NCI-H1105 (cell line): ENCODE measurements at regions not wholly inside any gene's neighbourhood (a gene's known extent, or its start where the extent isn't known, plus 50 kb on each side); places are given as distances from the start of the nearest gene placed in this dataset.
"Not testable (repeated sequence)": the region's sequence is repeated elsewhere in the genome, so short reads cannot be mapped to it uniquely, and the experiment has no call there.

ENCODE experiments used
- DNase-seq: peaks from one replicate; lab custom pipeline; 2025; lab: John Stamatoyannopoulos, UW

DNA sequence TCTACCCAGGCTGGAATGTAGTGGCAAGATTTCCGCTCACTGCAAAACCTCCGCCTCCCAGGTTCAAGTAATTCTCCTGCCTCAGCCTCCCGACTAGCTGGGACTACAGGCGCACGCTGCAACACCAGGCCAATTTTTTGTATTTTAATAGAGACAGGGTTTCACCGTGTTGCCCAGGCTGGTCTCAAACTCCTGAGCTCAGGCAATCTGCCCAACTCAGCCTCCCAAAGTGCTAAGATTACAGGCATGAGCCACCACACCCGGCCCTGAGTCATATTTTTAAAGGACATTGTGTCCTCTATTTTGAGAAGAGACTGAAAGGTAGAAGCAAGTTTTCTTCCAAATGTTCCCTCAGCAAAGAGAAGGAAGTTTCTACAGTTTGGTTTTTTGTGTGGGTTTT, 227.1 kb downstream of the KCTD12 start:
- DNase-seq: not testable (repeated sequence)

DNA sequence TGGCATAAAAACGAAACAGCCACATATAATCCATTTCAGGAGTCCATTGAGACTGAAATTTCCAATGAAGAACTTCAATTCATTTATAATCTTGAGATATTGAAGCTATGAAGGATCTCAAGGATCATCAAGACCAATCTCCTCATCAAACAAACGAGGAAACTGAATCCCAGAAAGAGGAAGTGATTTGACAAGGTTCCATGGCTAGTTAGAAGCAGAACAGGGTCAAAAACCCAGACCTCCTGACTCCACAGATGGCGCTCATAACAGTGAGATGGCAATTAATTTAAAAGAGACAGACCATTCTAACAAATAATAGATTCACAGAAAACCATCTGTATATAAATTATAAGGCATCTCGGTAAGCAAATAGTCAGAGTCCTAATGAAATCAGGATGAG, 229.7 kb downstream of the KCTD12 start:
- no peak for DNase-seq

DNA sequence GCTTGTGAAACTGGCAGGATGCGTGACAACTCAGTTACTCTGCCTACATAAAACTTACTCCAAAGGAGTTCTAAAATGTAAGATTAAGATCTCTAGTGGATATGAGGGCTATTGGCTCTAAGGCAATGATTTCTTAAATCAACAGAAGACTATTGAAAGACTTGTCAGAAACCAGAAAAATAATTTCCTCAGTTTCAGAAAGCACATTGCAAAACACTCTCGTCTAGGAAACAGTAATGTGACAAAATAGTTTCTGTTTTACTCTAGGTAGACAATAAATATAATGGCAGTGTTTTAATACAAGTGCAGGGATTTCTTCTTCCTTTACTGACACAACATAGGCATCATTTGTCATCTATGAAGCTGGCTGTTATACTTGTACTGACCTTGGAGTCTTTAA, 230.1 kb downstream of the KCTD12 start:
- DNase-seq: no peak

DNA sequence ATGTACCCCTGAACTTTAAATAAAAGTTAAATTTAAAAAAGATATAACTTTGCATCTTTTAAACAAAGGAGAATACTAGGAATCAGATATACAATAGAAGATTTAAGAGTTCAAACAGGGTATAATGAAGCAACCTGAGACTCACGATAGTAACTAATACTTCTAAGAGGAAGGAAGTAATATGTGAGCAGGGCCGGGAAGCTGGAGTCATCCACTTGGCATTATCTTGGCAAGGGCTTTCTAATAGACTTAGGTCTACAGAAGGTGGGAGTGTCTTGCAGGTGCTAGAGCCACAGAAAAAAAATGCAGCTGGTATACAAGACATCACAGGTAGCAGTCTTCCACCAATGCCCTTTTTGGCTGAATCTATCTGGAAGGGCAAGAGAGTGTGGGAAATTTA, 231.9 kb downstream of the KCTD12 start:
- DNase-seq: no peak

DNA sequence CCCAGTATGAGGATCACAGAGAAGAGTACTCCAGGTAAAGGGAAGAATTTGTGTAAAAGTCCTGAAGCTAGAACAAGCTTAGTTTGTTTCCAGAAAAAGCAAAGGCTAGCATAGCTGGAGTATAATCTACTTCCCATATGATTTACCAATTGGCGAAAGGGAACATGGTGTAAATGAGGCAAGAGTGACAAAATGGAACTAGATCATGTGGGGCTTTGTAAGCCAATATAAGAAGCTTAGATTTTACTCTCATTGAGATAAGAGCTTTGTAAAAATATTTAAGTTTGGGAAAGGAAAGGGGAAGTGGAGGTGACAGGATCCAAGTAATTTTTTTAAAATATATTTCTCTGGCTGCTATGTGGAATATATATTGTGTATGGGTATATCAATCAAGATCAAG, 234.9 kb downstream of the KCTD12 start:
- no peak for DNase-seq

DNA sequence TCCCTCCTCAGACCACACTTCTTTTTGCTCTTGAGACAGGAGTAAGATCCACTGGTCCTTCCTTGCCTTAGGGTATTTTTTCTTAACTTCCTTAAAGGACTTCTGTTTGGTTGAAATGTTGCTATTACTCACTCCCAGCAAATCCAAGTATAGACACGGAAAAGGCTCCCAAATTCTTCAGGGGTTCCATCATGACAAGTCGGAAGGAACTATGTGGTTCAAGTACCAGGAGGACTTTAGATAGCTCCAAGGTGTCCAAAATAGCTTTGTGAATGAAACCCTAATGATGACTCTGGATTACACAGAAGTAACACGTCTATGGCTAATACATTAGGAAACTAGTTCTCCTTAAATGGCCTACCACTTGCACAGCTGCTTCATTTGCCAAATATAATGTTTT, 238.7 kb downstream of the KCTD12 start:
- DNase-seq: no peak

DNA sequence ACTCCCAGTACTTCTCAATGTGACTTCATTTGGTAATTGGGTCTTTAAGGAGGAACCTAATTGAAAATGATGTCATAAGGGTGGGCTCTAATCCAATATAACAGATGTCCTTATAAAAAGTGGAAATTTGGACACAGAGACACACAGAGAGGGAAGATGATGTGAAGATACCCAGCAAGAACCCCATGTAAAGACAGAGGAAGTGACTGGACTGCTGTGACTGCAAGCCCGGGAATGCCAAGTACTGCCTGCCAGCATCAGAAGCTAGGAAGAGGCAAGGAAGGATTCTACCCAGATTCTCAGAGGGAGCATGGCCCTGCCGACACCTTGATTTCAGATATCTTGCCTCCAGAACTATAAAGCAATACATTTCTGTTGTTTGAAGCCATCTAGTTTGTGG, 239.3 kb downstream of the KCTD12 start:
- DNase-seq: no peak

DNA sequence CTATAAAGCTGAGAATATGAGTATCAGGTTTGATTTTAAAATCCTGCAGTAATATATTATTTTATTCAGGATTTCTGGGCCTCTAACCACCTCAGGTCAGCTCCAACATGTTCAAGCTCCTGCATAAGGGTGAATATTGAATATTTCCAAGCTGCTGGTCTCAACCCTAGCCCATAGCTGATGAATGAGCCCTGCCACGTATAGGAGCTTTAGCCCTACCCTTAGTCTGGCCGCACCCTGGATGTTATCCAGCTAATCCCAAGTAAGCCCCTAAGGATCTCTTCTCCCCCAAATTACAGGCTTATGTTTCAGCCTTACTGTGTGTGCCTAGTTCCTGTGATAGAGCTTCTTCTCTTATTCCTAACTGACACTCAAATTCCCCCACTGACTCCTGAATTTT, 240.6 kb downstream of the KCTD12 start:
- DNase-seq: no peak

DNA sequence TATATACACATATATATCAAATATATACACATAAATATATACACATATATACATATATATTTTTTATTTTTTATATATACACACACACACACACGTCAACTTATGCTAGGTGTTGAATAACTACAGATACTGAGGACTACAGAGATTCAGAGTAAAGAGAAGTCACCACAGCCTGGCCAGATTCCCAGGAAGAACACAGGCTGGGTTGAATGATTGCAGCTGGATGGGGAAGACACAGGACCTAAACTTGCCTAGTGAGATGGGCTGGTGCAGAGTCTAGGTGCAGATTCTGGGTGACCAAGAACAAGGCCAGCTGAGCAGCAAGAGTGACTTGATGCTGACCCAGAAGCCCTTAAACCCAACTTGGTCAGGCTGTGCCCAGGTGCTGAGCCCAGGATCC, 241.3 kb downstream of the KCTD12 start:
- DNase-seq: no peak

DNA sequence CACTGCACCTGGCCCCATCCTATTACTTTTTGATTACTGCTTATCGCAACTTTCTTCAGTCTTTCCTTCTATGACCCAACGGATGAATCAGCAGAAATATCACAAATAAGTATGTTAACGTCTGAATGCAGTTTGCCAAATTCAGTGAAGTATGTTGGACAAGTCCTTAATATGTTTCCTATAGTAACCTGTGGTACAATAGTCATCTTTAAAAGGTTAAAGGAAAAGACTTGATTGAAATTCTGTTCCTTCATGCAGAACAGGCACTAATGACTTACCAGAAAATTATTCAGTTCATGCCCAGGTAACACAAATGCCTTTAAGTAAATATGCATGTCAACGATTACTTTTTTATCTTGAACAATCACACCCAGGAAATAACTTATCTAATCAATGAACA, 242.6 kb downstream of the KCTD12 start:
- no peak for DNase-seq

DNA sequence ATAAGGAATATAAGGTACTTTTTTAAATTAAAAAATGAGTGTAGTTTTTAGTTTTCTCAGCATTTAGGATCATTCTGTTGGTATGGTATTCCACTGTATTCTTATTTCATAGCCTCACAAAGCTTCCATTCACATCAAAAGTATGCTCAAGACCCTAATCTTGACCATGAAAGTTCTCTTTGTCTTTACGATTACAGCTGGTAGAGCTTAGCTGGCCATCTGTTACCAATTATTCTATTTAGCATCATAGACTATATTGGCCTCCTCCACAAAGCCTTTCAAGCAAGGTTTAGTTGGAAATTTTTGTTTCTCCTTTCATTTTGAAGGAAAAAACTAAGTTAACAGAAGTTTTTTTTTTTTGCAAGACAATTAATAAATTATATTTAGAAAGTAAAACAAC, 245.1 kb downstream of the KCTD12 start:
- no peak for DNase-seq

DNA sequence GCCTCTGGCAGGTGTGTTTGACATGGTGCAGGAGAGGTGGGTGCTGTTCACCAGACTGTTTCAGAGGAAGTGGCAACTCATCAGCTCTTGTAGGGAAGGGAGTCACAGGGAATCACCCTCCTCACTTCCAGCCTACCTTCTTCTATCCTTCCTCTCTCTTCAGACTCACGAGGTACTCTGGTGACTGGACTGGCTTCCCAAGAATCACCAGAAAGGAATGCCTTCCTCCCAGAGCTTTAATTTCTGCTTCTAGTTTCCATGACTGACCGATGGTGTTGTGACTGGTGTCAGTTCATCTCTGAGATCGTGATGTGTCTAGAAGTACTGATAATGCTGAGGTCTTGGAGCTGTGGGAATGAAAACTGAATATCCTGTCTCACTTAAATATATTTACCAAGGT, 247.3 kb downstream of the KCTD12 start:
- no peak for DNase-seq

DNA sequence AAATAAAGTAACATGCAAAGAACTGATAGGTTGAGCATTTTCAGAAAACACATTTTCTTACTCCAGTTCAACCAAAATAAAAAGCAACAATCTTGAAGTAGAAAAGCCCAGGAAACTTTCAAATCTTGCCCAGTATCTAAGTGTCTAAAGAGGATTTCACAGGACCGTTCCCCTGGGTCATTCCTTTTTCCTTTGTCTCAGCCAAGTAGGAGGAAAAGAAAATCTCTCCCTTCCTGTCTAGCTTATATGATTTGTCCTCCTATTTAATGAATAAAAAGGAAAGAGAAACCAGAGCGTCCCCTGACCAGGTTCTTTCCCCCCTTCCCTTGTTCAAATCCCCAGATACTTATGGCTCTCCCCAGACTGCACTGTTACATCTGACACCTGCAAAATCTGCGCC, 248.0 kb downstream of the KCTD12 start:
- no peak for DNase-seq

DNA sequence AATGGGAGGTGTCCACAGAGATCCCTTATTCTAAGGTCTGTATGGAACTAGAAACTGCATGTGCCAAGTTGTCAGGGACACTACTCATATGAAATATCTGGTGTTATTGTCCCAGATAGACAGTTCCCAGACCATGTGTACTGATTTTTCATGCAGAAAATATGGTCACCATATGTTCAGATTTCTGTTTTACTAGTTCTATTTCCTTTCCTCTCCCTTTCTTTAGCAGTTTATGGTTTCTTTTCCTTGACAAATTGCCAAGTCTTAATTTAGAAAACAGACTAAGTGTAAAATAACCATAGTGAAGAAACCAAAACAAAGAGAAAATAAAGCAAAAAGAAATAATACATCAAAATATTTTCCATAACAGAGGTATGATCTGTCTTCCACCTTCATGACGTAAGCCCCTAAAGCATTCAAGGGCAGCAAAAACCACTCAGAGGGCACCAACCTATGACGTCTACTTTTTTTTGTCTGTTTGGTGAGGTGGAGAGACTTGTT, 248.5 kb downstream of the KCTD12 start:
- DNase-seq: no peak

DNA sequence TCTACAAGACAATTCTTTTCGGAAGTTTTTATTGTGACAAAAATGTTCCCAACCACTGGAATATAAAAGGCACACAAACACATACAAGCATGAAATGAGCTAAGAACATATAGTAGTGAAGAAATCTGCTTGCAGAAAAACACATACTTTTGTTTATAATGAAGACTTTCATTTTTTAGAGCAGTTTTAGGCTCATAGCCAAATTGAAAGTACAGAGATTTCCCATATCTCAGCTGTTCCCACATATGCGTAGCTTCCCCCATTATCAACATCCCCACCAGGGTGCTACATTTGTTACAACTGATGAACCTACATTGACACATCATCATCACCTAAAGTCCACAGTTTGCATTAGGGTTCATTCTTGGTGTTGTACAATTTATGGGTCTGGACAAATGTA, 249.4 kb downstream of the KCTD12 start:
- no peak for DNase-seq

DNA sequence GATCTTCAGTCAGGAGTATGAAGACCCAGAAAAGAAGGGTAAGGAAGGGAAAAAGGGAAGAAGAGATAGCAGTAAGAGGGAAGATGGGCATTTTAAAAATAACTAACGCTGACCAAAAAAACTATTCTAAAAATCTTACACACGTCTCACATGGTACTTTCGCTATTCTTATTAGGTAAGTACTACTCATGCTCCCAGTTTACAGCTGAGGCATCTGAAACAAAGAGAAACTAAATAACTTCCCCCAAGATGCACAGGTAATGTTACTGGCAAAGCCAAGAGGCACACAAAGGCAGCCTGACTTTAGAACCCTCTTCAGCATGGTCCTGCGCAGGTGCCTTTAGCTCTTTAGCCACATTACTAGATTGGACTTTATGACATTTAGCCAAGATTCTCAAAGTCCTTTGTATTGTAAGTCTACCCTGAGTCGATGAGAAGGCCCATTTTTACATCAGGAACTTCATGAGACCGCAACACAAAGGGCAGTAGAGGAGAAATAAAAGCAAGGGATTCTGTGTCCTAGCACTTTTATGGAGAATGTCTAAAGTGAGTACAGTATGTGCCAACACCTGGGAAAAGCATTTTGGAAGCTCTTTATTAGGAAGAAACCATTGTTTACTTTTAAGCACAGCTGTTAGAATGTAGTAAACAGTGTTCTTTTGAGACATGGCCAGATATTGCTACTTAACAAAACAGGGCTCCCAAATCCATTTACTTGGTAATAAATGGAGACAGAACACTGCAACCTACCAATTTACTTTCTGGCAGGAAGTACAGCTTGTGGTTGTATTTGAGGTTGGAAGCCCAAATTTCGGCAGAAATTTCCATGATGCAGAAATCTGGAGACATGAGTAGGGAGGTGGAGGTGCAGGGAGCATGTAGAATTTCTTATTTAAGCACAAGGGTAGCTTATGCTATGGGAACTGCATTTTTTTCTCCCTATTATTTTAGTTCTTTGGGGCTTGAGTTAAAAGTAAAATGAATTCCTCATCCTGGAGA, 250.7 kb downstream of the KCTD12 start:
- no peak for DNase-seq

DNA sequence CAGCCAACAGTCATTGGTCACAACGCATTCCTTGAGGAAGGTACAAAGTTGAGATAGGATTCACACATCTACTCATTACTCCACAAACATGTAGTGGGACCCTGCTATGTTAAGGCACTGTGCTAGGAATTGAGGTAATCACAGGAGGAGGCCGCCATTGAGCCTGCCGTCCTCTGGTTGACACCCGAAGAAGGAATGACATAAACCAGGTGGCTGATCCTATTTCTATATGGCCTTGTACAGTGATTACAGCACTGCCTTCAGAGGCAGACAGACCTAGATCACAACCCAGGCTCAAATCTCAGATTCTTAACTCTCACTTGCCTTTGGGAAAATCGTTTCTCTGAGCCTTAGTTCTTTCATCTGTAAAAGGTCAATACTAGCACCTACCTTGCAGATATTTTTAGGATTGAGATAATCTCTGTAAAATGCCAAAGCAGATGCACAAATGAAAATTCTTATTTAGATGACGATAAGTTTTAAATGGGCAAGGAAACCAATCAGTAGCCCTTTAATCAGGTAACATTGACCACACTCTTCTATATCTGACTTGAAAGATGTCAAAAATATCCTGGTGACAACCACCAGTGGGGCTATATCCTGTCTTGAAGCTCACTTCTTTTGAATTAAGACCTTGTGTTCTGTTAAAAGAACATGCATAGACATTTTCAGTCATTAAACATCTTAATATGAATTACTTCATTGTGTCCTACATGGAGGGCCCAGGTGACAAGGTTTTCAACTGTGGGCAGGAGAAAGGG, 251.6 kb downstream of the KCTD12 start:
- DNase-seq: no peak

DNA sequence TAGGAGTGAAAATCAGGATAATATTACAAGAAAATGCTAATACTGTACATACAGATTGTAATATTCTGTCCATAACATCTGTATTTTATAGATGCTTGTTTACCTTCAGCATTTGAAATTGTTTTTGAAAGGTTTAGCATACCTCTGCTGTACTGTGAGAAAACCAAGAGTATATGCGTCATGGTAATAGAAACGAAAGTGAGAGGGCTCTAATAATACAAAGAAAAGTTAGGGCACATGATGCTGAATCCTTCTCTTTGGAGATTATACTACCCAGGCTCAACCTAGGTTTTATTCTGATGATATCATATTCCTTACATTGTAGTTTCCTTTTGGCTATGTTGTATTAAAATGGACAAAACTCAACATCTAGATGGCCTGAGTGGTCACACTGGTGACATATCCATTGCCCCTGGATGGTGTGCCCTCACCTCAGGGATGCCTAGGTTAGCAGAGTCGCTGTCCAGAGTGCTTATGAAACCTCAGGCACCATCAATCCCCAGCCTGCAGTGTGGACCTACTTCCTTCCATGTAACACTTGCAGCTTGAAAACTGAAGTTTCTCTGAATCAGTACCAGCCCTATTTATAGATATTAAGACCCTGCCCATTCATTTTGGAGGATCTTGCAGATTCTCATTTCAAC, 253.7 kb downstream of the KCTD12 start:
- no peak for DNase-seq

DNA sequence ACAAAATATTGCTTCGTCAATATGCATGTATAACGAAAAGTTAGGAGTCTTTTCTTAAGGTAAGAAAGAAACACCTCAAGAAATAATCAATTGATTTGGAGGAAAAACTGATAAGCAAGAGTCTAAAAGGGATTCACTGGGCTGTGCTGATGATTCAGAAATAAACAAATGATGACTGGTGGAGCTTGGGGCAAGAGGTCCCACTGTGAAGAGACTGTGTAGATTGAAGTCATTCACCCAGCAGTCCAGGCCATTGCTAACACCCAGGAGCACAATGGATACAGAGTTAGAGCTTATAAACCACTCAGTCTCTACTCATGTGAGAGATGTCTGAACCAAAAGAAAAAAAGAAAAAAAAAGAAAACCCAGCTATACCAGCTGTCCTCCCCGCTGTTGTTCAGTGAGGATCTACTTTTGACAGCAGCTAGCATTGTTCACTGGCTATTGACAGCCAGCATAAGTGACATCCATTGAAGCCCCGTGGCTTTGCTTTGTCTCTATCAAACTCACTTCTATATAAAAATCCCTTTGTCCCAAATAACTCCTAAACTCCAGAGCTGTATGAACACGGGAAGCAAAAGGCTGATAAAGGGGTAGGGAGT, 255.5 kb downstream of the KCTD12 start:
- DNase-seq: no peak

DNA sequence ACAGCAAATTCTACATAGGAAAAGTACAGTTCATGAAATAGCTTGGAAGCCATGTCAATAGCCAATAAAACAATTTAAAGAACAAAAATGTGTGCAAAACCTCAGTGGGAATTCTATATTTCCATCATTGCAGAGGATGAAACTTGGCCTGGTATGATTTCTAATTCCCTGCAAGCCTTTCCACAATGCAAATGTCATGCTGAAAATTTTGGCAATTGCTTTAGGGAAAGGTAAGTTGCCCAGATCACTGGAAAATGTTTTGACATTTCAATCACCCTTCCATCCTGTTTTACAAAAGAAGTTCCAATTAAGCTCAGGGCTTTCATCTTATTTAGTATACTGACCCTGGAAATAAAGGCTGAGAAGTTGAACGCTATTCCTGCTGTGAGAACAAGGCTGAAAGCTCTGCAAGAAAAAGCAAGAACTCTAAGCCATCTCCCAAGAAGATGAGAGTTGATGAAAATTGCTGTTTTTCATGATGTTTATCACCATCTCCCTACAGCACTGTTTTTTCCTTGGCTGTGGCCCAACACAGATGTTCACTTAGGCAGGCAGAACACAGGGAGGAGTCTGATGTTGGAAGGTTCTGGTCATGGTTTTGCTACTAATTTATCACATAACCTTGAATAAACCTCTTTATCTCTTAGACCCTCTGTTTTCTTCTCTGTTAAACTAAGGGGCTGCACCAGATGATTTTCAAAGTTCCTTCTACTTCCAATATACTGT, 263.7 kb downstream of the KCTD12 start:
- DNase-seq: no peak

DNA sequence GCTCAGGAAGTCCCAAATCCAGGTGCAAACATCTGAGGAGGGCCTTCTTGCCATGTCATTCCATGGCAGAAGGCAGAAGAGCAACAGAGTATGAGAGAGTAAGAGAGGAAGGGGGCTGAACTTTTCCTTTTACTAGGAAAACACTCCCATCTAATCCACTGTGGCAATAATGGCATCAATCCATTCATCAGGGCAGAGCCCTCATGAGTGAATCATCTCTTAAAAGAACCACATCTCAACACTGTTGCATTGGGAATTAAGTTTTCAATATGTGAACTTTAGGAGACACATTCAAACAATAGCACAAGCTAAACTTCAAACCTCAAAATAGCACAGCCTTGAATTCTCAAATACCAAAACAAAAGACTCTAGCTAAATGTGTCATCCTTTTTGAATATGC, 264.5 kb downstream of the KCTD12 start:
- DNase-seq: no peak
